ENCODE measurements at regions not wholly inside any gene's neighbourhood (a gene's known extent, or its start where the extent isn't known, plus 50 kb on each side); places are given as distances from the start of the nearest gene placed in this dataset.

DNA sequence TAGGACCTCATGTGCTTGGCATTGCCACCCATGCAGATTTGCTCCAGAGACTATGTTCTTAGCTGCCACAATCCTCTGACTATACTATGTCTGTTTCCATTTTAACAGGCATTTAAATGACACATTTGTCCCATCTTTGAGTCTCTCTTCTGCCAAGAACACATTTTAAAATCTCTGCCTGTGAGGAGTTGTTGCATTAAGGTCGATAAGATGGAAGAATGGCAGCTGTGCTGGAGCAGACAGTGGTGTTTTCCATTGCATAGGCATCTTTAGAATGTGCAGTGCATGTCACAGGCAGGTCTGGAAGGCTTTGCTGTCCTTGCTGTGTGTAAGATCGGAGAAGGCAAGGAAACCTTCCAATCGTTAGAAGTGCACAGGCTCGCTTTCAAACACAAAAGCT lies 70.9 kb upstream of the CELF2 start:
- ATAC-seq (no peak), FAIRE-seq (no peak), DNase-seq (ENCODE audit: low read depth in 1 of 2, low spot score in 1 of 2) (no peak)
- TF ChIP-seq CBX8 (IDR thresholded peaks at IDR 0.05) = no peak
- no peak for TF ChIP-seq POLR2AphosphoS2 (conservative IDR thresholded peaks at IDR 0.05; ENCODE audit: low read length)
- TF ChIP-seq ZNF302 (CRISPR knock-in tag; IDR thresholded peaks at IDR 0.05) = no peak
- no peak for TF ChIP-seq RFX5 (IDR thresholded peaks at IDR 0.05)
- TF ChIP-seq, protein P1, sequence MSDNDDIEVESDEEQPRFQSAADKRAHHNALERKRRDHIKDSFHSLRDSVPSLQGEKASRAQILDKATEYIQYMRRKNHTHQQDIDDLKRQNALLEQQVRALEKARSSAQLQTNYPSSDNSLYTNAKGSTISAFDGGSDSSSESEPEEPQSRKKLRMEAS (IDR thresholded peaks at IDR 0.05) = no peak
- TF ChIP-seq RAD21 (conservative IDR thresholded peaks at IDR 0.05 in 1 of 2, IDR thresholded peaks at IDR 0.05 in 1 of 2) = no peak
- TF ChIP-seq, protein P2, sequence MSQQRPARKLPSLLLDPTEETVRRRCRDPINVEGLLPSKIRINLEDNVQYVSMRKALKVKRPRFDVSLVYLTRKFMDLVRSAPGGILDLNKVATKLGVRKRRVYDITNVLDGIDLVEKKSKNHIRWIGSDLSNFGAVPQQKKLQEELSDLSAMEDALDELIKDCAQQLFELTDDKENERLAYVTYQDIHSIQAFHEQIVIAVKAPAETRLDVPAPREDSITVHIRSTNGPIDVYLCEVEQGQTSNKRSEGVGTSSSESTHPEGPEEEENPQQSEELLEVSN (IDR thresholded peaks at IDR 0.05; ENCODE audit: borderline replicate concordance, low read depth) = no peak
- TF ChIP-seq HDAC2 (IDR thresholded peaks at IDR 0.05) = no peak
- TF ChIP-seq, protein P3, sequence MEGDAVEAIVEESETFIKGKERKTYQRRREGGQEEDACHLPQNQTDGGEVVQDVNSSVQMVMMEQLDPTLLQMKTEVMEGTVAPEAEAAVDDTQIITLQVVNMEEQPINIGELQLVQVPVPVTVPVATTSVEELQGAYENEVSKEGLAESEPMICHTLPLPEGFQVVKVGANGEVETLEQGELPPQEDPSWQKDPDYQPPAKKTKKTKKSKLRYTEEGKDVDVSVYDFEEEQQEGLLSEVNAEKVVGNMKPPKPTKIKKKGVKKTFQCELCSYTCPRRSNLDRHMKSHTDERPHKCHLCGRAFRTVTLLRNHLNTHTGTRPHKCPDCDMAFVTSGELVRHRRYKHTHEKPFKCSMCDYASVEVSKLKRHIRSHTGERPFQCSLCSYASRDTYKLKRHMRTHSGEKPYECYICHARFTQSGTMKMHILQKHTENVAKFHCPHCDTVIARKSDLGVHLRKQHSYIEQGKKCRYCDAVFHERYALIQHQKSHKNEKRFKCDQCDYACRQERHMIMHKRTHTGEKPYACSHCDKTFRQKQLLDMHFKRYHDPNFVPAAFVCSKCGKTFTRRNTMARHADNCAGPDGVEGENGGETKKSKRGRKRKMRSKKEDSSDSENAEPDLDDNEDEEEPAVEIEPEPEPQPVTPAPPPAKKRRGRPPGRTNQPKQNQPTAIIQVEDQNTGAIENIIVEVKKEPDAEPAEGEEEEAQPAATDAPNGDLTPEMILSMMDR (IDR thresholded peaks at IDR 0.05) = no peak
- TF ChIP-seq, protein P4, sequence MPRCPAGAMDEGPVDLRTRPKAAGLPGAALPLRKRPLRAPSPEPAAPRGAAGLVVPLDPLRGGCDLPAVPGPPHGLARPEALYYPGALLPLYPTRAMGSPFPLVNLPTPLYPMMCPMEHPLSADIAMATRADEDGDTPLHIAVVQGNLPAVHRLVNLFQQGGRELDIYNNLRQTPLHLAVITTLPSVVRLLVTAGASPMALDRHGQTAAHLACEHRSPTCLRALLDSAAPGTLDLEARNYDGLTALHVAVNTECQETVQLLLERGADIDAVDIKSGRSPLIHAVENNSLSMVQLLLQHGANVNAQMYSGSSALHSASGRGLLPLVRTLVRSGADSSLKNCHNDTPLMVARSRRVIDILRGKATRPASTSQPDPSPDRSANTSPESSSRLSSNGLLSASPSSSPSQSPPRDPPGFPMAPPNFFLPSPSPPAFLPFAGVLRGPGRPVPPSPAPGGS (IDR thresholded peaks at IDR 0.05) = no peak
- TF ChIP-seq RNF2 (IDR thresholded peaks at IDR 0.05; ENCODE audit: borderline replicate concordance, low read depth) = no peak
- no peak for TF ChIP-seq HEYL (CRISPR knock-in tag; IDR thresholded peaks at IDR 0.05)
- no peak for TF ChIP-seq ZFP36 (IDR thresholded peaks at IDR 0.05; ENCODE audit: borderline replicate concordance, partially characterized antibody)
- TF ChIP-seq SMC3 (IDR thresholded peaks at IDR 0.05) = no peak
- no peak for TF ChIP-seq EHMT2 (IDR thresholded peaks at IDR 0.05; ENCODE audit: low read depth)
- TF ChIP-seq, protein P5, sequence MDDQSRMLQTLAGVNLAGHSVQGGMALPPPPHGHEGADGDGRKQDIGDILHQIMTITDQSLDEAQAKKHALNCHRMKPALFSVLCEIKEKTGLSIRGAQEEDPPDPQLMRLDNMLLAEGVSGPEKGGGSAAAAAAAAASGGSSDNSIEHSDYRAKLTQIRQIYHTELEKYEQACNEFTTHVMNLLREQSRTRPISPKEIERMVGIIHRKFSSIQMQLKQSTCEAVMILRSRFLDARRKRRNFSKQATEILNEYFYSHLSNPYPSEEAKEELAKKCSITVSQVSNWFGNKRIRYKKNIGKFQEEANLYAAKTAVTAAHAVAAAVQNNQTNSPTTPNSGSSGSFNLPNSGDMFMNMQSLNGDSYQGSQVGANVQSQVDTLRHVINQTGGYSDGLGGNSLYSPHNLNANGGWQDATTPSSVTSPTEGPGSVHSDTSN (IDR thresholded peaks at IDR 0.05) = no peak
- TF ChIP-seq ZC3H11A (IDR thresholded peaks at IDR 0.05) = no peak
- TF ChIP-seq BHLHE40 (IDR thresholded peaks at IDR 0.05; ENCODE audit: low read depth, low read length) = no peak
- no peak for TF ChIP-seq EHF (CRISPR knock-in tag; IDR thresholded peaks at IDR 0.05)
- peaks cover 2% of the 10 kb centered on the region; the same call in 1 of the 3 replicates for H3K9me3 ChIP-seq
- POLR2A ChIA-PET = no interaction called here
- H3K27ac ChIP-seq = no peak overlapping the region
- 3% methylated on average over 4 of the region's 4 CpGs for WGBS (ENCODE audit: missing lambda C conversion rate)
- no peak overlapping the region for H3K4me3 ChIP-seq
- CTCF ChIA-PET = no interaction called here
- H3K4me1 ChIP-seq = no peaks in the 10 kb centered on the region
- no peak overlapping the region for H3K4me2 ChIP-seq

DNA sequence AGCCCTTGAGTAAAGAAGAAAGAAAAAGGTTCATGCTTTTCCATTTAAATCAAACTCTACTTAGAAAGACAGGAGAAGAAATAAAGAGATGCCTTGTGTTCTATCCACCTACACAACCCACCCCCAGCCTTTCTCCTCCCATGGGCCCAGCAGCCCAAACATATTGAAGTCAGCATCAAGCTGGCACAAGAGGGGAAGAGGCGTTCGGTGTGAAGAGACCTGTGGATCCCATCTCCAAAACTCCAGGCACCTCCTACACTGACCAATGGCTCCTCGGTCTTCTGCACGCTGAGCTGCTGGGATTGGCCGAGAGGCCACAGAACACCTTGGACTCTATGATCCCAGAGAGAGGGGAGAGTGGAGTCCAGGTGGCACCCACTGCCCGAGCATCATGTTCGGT lies 66.0 kb upstream of the CELF2 start:
- ChIA-PET POLR2A (no interaction called here), CTCF (no interaction called here)
- 9% methylated on average over 7 of the region's 7 CpGs for WGBS (ENCODE audit: missing lambda C conversion rate)
- no peak for TF ChIP-seq RAD21 (conservative IDR thresholded peaks at IDR 0.05 in 1 of 2, IDR thresholded peaks at IDR 0.05 in 1 of 2)
- no peak for TF ChIP-seq CBX8 (IDR thresholded peaks at IDR 0.05)
- no peak for TF ChIP-seq CHD4 (IDR thresholded peaks at IDR 0.05; ENCODE audit: borderline replicate concordance)
- TF ChIP-seq CBX2 (IDR thresholded peaks at IDR 0.05; ENCODE audit: borderline replicate concordance, low read depth) = no peak
- no peak for TF ChIP-seq TP53 (CRISPR knock-in tag; IDR thresholded peaks at IDR 0.05)
- no peak for TF ChIP-seq PHF8 (IDR thresholded peaks at IDR 0.05; ENCODE audit: borderline replicate concordance, low read depth)
- TF ChIP-seq, protein P6, sequence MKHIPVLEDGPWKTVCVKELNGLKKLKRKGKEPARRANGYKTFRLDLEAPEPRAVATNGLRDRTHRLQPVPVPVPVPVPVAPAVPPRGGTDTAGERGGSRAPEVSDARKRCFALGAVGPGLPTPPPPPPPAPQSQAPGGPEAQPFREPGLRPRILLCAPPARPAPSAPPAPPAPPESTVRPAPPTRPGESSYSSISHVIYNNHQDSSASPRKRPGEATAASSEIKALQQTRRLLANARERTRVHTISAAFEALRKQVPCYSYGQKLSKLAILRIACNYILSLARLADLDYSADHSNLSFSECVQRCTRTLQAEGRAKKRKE (CRISPR knock-in tag; IDR thresholded peaks at IDR 0.05; ENCODE audit: low read depth) = no peak
- TF ChIP-seq, protein P7, sequence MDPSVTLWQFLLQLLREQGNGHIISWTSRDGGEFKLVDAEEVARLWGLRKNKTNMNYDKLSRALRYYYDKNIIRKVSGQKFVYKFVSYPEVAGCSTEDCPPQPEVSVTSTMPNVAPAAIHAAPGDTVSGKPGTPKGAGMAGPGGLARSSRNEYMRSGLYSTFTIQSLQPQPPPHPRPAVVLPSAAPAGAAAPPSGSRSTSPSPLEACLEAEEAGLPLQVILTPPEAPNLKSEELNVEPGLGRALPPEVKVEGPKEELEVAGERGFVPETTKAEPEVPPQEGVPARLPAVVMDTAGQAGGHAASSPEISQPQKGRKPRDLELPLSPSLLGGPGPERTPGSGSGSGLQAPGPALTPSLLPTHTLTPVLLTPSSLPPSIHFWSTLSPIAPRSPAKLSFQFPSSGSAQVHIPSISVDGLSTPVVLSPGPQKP (IDR thresholded peaks at IDR 0.05; ENCODE audit: low read depth, low read length) = no peak
- TF ChIP-seq POLR2A (IDR thresholded peaks at IDR 0.05; ENCODE audit: low read length) = no peak
- no peak for TF ChIP-seq HDAC2 (IDR thresholded peaks at IDR 0.05)
- TF ChIP-seq SMC3 (IDR thresholded peaks at IDR 0.05) = no peak
- no peak for TF ChIP-seq HOXA7 (CRISPR knock-in tag; IDR thresholded peaks at IDR 0.05)
- TF ChIP-seq, protein P3 (IDR thresholded peaks at IDR 0.05) = no peak
- no peak for TF ChIP-seq ZSCAN20 (CRISPR knock-in tag; IDR thresholded peaks at IDR 0.05)
- TF ChIP-seq HOXB5 (CRISPR knock-in tag; IDR thresholded peaks at IDR 0.05) = no peak
- no peak for TF ChIP-seq EP300 (IDR thresholded peaks at IDR 0.05)
- TF ChIP-seq RARB (CRISPR knock-in tag; IDR thresholded peaks at IDR 0.05) = no peak

More for the DNA sequence above, 66.0 kb upstream of the CELF2 start:
- DNase-seq (ENCODE audit: low read depth in 1 of 2, low spot score in 1 of 2) (no peak), ATAC-seq (no peak), FAIRE-seq (no peak)
- Histone ChIP-seq H3K4me1 (no peaks in the 10 kb centered on the region), H3K4me3 (no peak overlapping the region), H3K4me2 (no peak overlapping the region), H3K9me3 (no peaks in the 10 kb centered on the region), H3K27ac (no peak overlapping the region)
